ENCODE measurements at regions not wholly inside any gene's neighbourhood (a gene's known extent, or its start where the extent isn't known, plus 50 kb on each side); places are given as distances from the start of the nearest gene placed in this dataset.

DNA sequence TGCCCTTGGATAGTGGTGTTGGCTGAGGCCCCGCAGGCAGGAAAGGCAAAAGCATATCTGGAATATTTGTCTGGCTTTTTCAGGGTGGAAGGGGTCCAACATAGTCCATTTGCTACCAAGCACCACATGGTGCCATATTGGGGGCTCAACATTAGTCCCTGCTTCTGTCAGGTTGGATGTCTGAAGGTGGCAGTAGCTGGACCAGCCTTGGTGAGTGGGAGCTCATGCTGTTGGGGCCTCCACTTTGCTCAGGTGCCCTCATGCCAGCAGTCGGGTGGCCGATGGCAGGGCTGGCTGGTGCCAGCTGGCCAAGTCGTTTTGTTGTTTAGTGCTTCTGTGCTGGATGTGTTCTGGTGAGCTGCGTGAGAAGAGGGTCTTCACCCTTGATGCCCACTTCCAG lies 135.3 kb downstream of the PAPOLA start:
- TF ChIP-seq, protein P1, sequence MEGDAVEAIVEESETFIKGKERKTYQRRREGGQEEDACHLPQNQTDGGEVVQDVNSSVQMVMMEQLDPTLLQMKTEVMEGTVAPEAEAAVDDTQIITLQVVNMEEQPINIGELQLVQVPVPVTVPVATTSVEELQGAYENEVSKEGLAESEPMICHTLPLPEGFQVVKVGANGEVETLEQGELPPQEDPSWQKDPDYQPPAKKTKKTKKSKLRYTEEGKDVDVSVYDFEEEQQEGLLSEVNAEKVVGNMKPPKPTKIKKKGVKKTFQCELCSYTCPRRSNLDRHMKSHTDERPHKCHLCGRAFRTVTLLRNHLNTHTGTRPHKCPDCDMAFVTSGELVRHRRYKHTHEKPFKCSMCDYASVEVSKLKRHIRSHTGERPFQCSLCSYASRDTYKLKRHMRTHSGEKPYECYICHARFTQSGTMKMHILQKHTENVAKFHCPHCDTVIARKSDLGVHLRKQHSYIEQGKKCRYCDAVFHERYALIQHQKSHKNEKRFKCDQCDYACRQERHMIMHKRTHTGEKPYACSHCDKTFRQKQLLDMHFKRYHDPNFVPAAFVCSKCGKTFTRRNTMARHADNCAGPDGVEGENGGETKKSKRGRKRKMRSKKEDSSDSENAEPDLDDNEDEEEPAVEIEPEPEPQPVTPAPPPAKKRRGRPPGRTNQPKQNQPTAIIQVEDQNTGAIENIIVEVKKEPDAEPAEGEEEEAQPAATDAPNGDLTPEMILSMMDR (IDR thresholded peaks at IDR 0.05) = no peak
- no peak for TF ChIP-seq POLR2A (IDR thresholded peaks at IDR 0.05)
